Muscle of arm (tissue), 1 donor: ENCODE measurements at regions not wholly inside any gene's neighbourhood (a gene's known extent, or its start where the extent isn't known, plus 50 kb on each side); places are given as distances from the start of the nearest gene placed in this dataset.

ENCODE experiments used
- DNase-seq: peaks from one replicate; pipeline ENCODE4 v3.0.0-alpha.2; 2013

DNA sequence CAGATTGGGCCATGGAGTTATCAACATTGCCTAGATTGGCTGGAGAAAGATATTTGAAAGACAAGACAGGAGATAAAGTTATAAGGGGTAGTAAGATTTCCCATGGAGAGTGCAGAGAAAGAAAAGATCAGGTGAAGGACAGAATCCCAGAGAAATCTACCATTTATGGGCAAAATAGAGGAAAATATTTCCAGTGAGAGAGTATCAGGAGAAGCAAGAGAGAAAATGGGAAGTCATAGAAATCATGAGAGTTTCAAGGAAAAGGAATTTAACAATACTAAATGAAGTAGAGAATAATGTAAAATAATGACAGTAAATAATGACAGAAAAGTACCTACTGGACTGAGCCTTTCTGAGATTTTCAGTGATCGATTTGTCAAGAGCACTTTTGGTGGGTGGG, 447.6 kb upstream of the CHST9 start:
- no peak for DNase-seq

DNA sequence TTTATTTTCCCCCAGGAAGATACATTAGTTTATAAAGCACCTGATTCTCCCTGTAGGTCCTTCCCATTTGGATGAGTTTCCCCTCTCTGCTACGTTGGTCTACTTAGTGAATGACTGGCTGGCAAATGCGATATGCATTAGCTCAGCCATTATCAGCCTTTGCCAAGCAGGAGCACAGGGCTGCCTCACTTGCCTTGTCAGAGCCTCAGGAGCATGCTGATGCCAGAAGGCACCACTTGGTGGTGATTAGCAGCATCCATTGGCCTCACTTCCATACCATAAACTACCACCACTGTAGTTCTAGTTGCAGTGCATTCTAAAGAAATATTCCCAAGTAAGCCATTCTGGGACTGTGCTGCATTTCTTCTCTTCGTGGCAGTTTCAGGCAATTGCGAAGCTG, 442.8 kb upstream of the CHST9 start:
- no peak for DNase-seq

GRCh38 chr18:27621236-27621890, 436.3 kb upstream of the CHST9 start:
- DNase-seq = no peak

GRCh38 chr18:27619906-27620305, 434.8 kb upstream of the CHST9 start:
- no peak for DNase-seq

GRCh38 chr18:27619090-27619772, 434.1 kb upstream of the CHST9 start:
- no peak for DNase-seq

DNA sequence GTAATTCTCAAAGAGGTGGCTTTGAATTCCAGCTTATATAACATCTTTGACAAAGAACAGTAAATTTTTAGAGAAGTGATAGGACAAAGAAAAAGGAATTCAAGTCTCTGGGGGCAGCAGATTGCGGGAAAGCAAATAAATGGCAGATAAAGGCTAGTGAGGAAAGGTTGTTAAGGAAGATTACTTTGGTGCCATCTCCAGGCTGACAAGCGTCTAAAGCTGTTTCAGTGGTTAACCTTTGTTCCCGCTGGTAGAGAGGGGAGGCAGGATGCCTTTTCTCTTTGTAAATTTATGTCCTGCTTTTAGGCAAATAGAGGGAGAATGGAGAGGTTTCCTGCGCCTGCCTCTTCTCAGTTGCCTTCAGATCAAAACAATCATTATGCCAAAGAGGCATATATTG, 431.2 kb upstream of the CHST9 start:
- DNase-seq = no peak

DNA sequence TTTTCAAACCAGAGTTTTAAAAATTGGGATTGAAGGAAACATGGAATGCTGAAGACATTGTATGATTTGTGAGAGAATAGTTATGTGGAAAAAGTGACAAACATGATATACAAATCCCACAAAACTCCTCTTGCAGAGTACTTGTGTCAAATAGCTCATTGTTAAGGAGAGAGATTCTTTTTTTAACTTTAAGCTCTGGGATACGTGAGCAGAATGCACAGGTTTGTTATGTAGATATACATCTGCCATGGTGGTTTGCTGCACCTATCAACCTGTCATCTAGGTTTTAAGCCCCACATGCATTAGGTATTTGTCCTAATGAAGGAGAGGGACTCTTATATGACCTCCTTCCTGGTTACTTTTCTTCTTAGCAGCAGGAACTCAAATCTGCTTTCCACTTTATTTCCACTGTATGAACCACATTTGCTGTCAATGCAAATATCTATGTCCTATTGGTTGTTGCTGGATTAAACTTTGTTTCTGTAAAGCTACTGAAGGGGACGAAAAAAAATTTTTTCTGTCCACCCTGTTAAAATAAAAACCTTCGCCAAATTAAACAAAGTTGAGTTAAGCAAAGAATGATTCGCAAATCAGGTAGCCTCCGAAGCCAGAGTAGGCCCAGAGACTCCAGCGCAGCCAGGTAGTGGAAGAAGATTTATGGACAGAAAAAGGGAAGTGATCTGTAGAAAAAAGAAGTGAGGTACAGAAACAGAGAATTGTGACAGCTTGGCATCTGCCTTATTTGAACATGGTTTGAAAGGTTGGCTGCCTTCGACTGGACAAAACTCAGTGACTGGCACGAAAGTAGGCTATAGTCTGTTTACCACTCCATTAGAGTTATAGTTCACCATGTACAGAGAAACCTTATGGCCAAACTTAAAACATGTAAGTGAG, 430.1 kb upstream of the CHST9 start:
- DNase-seq = no peak

- DNase-seq = no peak
Observed at GRCh38 chr18:27609221-27609620, 424.1 kb upstream of the CHST9 start.

DNA sequence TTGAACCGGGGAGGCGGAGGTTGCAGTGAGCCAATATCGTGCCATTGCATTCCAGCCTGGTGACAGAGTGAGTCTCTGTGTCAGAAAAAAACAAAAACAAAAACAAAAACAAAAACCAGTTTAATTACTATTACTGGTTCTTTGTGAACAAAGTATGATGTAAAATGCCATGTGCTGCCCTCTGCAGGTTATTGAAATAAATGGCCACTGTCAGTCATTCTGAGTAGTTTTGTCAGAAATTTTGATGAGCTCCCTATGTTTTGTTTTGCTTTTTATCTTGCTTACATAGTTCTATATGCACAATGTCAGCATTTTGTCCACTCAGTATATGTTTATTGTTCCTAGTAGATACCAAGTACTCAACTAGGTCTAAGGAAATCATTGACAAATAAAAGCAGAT, 423.6 kb upstream of the CHST9 start:
- no peak for DNase-seq

- DNase-seq = no peak
Observed at GRCh38 chr18:27608174-27608573, 423.1 kb upstream of the CHST9 start.

GRCh38 chr18:27606741-27607140, 421.6 kb upstream of the CHST9 start:
- no peak for DNase-seq

GRCh38 chr18:27605107-27605834, 420.2 kb upstream of the CHST9 start:
- peak; percentile 78 for DNase-seq

GRCh38 chr18:27604583-27604982, 419.5 kb upstream of the CHST9 start:
- no peak for DNase-seq

GRCh38 chr18:27602092-27602491, 417.0 kb upstream of the CHST9 start:
- no peak for DNase-seq

- no peak for DNase-seq
Observed at GRCh38 chr18:27600245-27600644, 415.1 kb upstream of the CHST9 start.

DNA sequence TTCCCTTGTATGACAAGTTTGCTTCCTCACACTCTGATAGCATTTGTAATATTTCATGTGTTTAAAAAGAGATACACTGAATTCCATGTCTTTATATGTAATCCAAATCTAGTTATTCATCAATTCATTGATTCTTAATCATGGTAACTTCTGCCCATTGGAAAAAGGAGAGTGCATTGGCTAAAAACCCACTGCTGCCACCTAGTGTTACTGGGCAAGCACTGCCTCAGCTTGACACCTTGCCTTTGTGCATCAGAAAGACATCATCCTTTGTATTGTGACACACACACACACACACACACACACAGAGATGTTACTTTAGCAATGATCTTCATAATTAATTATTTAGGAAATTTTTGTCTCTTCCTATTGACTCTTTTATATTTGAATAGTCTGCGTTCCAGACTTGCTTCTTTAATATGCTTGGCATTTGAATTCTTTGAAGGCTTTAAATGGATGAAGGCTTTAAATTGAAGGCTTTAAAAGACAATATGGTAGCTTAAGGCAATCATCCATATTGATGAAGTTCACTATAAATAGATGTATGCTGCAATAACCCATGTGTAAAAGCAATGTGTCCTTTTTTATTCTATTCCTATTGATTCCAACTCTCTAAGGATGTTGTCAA, 414.2 kb upstream of the CHST9 start:
- DNase-seq = peak; percentile 48

DNA sequence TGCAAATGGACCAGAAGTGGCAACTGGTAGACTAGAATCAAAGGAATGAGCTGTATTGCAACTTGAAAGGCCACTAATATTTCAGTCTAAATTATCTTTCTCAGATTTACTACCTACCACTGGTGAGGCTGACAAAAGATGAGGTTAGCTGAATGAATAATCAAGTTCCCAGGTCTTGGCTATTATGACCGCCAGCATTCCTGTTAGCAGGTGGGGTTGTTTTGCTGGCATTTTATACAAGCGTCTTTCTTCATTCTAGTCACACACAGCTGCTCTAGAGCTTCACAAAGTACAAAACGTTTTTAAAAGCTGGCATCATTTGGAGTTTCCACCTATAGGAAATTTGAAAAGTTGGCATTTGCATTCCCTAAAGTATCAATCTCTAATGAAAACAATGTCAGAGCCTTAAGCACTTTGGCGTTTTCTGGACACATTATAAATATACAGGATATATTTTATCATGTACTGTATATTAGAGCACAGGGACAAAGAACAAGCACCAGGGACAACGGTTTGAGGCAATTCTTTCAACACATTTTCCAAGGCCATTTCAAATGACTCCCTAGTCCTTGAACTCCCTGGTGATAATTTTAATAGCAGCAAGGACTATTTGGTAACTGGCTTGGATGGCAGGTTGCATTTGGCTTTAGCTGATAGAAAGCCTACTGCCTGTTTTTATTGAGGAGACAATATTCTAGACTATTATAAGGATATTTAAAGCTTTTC, 410.2 kb upstream of the CHST9 start:
- DNase-seq = no peak

- no peak for DNase-seq
Observed at GRCh38 chr18:27585602-27586173, 400.6 kb upstream of the CHST9 start.

GRCh38 chr18:27583466-27583865, 398.4 kb upstream of the CHST9 start:
- no peak for DNase-seq

- no peak for DNase-seq
Observed at GRCh38 chr18:27582760-27583412, 397.8 kb upstream of the CHST9 start.
